ENCODE measurements at regions not wholly inside any gene's neighbourhood (a gene's known extent, or its start where the extent isn't known, plus 50 kb on each side); places are given as distances from the start of the nearest gene placed in this dataset.

- ChIA-PET RAD21 (ENCODE audit: low non-redundant PET in 1 of 2, low total read pairs in 2 of 2, uncharacterized antibody in 2 of 2, unreplicated experiment in 2 of 2) (no interaction called here), POLR2A (no interaction called here), CTCF (no interaction called here)
- ATAC-seq (no peak), DNase-seq (ENCODE audit: low read depth, low spot score) (no peak)
- Histone ChIP-seq H2AFZ (ENCODE audit: low read depth, low read length, poor library complexity, severe bottlenecking) (no peak overlapping the region), H4K20me1 (ENCODE audit: insufficient read depth) (no peaks in the 10 kb centered on the region), H3K4me2 (ENCODE audit: low read length) (no peak overlapping the region), H3K4me1 (ENCODE audit: control insufficient read depth in 1 of 2, insufficient read depth in 2 of 2, low read length in 2 of 2) (no peaks in the 10 kb centered on the region), H3K9ac (ENCODE audit: low read length) (no peak overlapping the region), H3K27ac (ENCODE audit: low read depth, low read length) (no peak overlapping the region), H3K27me3 (ENCODE audit: insufficient read depth, low read length) (no peaks in the 10 kb centered on the region), H3K4me3 (replicated peaks in 1 of 2; ENCODE audit: low read depth in 1 of 2, low read length in 2 of 2) (no peak overlapping the region), H3K9me2 (ENCODE audit: insufficient read depth) (no peaks in the 10 kb centered on the region), H3K9me3 (ENCODE audit: control insufficient read depth in 1 of 2, insufficient read depth in 1 of 2, low read depth in 1 of 2, low read length in 2 of 2) (peaks cover 3 to 13% of the 10 kb centered on the region in 2 experiments; a peak in 2 of 4 replicates), H3K36me3 (ENCODE audit: control insufficient read depth in 1 of 2, insufficient read depth in 2 of 2, low read length in 2 of 2) (no peaks in the 10 kb centered on the region), H3K79me2 (ENCODE audit: insufficient read depth, low read length) (no peaks in the 10 kb centered on the region)
- BruUV-seq (replicated peaks), result no TSS peak
- TF ChIP-seq ELF1 (IDR thresholded peaks at IDR 0.05; ENCODE audit: borderline replicate concordance, low read depth), result no peak
- TF ChIP-seq POLR2A (IDR thresholded peaks at IDR 0.05; ENCODE audit: borderline replicate concordance, extremely low read depth, insufficient read depth, insufficient read length), result no peak
- TF ChIP-seq EZH2phosphoT487 (IDR thresholded peaks at IDR 0.05; ENCODE audit: borderline replicate concordance), result no peak
- TF ChIP-seq POLR2AphosphoS5 (IDR thresholded peaks at IDR 0.05; ENCODE audit: low read depth, low read length), result no peak
- no peak for TF ChIP-seq FOSL1 (IDR thresholded peaks at IDR 0.05; ENCODE audit: low read depth)
- TF ChIP-seq RAD21 (IDR thresholded peaks at IDR 0.05; ENCODE audit: low read depth), result no peak
- TF ChIP-seq EGR1 (IDR thresholded peaks at IDR 0.05; ENCODE audit: low read depth), result no peak
- TF ChIP-seq YY1 (IDR thresholded peaks at IDR 0.05; ENCODE audit: extremely low read depth, insufficient replicate concordance, low read depth, low read length), result no peak
- no peak for TF ChIP-seq ZBTB33 (IDR thresholded peaks at IDR 0.05; ENCODE audit: extremely low read depth, insufficient replicate concordance, low read length)
- TF ChIP-seq ZFX (IDR thresholded peaks at IDR 0.05), result no peak
- TF ChIP-seq, protein P1, sequence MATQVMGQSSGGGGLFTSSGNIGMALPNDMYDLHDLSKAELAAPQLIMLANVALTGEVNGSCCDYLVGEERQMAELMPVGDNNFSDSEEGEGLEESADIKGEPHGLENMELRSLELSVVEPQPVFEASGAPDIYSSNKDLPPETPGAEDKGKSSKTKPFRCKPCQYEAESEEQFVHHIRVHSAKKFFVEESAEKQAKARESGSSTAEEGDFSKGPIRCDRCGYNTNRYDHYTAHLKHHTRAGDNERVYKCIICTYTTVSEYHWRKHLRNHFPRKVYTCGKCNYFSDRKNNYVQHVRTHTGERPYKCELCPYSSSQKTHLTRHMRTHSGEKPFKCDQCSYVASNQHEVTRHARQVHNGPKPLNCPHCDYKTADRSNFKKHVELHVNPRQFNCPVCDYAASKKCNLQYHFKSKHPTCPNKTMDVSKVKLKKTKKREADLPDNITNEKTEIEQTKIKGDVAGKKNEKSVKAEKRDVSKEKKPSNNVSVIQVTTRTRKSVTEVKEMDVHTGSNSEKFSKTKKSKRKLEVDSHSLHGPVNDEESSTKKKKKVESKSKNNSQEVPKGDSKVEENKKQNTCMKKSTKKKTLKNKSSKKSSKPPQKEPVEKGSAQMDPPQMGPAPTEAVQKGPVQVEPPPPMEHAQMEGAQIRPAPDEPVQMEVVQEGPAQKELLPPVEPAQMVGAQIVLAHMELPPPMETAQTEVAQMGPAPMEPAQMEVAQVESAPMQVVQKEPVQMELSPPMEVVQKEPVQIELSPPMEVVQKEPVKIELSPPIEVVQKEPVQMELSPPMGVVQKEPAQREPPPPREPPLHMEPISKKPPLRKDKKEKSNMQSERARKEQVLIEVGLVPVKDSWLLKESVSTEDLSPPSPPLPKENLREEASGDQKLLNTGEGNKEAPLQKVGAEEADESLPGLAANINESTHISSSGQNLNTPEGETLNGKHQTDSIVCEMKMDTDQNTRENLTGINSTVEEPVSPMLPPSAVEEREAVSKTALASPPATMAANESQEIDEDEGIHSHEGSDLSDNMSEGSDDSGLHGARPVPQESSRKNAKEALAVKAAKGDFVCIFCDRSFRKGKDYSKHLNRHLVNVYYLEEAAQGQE (IDR thresholded peaks at IDR 0.05; ENCODE audit: low read depth), result no peak
- no peak for TF ChIP-seq SRF (IDR thresholded peaks at IDR 0.05; ENCODE audit: low read depth)
- TF ChIP-seq ATF3 (IDR thresholded peaks at IDR 0.05), result no peak
- no peak for TF ChIP-seq JUND (IDR thresholded peaks at IDR 0.05)
- TF ChIP-seq EZH2 (IDR thresholded peaks at IDR 0.05), result no peak
- no peak for TF ChIP-seq CEBPB (IDR thresholded peaks at IDR 0.05; ENCODE audit: low read depth)
- no peak for TF ChIP-seq ZNF274 (IDR thresholded peaks at IDR 0.05; ENCODE audit: low read depth, low read length)
- TF ChIP-seq CTCF (IDR thresholded peaks at IDR 0.05 in 2 of 3, conservative IDR thresholded peaks at IDR 0.05 in 1 of 3; ENCODE audit: borderline replicate concordance in 1 of 3, insufficient read depth in 1 of 3, low read depth in 2 of 3, low read length in 2 of 3), result no peak
- intact Hi-C loops (cut with micrococcal nuclease), result no loop called here
Measured at GRCh38 chr22:47933226-47933625, 1170.8 kb downstream of the TBC1D22A start.
